Activated CD4-positive, alpha-beta memory T cell treated with anti-CD3 and anti-CD28 coated beads for 36 hours (primary cell): ENCODE measurements at regions not wholly inside any gene's neighbourhood (a gene's known extent, or its start where the extent isn't known, plus 50 kb on each side); places are given as distances from the start of the nearest gene placed in this dataset.

Experiments used
- CTCF ChIA-PET: fragments of 350-600 bp; sonication (Branson Sonifier 250); formaldehyde crosslinking; loops from one replicate; lab custom pipeline; 2021; ENCODE audit warnings: antibody characterized with exemption, inconsistent platforms; lab: Charles Lee
- POLR2A ChIA-PET: fragments of 350-600 bp; sonication (Branson Sonifier 250); formaldehyde crosslinking; loops from one replicate; lab custom pipeline; 2021; ENCODE audit warnings: antibody characterized with exemption; lab: Charles Lee
- DNase-seq: peaks from one replicate; pipeline ENCODE4 v3.0.0-alpha.2; 2020
- H3K27ac Mint-ChIP-seq: one replicate; pipeline ENCODE4 v1.8.0; 2021; ENCODE audit warnings: mixed read lengths
- H3K27me3 Mint-ChIP-seq: one replicate; pipeline ENCODE4 v1.8.0; 2021; ENCODE audit warnings: mixed read lengths
- H3K36me3 Mint-ChIP-seq: one replicate; pipeline ENCODE4 v1.8.0; 2021; ENCODE audit warnings: mixed read lengths
- H3K4me1 Mint-ChIP-seq: one replicate; pipeline ENCODE4 v1.8.0; 2021; ENCODE audit warnings: low read depth, mixed read lengths
- H3K4me3 Mint-ChIP-seq: one replicate; pipeline ENCODE4 v1.8.0; 2021; ENCODE audit warnings: mild to moderate bottlenecking, mixed read lengths
- H3K9me3 Mint-ChIP-seq: one replicate; pipeline ENCODE4 v1.8.0; 2021; ENCODE audit warnings: mixed read lengths
- intact Hi-C: fragments of 100-400 bp; cut with micrococcal nuclease; formaldehyde crosslinking; loops from one replicate; pipeline ENCODE4 v1.15.1; 2023

DNA sequence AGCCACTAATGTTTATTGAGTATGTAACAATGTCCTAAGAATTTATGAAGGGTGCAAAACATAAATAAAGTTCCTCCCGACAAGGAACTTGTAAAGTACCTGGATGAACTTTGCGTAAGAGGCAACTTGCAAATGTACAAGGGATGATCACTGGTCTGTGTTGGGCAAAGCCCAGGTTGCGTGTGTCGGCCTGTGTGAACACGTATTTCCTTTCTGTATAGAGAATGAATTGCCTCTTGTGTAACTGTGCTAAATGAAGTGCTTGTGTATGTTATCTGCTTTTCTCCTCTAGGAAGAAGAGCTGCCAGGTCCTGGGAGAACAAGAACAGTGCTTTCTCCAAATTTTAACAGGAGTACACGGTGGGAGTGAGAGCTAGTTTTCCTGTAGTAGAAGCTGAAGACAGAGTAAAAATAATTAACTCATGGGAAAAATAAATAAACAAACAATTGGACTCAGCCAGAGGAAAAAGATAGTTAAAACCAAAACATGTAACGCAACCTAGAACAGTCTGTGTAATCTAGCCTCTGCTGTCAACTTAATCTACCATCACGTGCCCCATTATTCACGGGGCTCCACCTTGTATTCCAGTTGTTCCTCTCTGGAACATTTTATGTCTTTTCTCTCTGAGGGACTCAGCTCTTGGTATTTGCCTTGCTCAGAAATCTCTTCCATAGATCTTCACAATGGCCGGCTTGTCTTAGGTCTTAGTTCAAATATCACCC lies 83.7 kb upstream of the RASGRP1 start:
- ChIA-PET POLR2A (interaction anchor here (0.7 to 1.3 kb wide), 3 partner anchors 35 to 84 kb away, joined by 3 to 4 read pairs (median 3); partner anchors contain the start of gene RASGRP1), CTCF (interaction anchor here (0.6 to 4.6 kb wide), 8 partner anchors 11 to 212 kb away, joined by 3 to 24 read pairs (median 4); partner anchors contain the start of gene RASGRP1)
- Mint-ChIP-seq H3K27ac (peak overlapping the region; percentile 11), H3K4me3 (no peak overlapping the region), H3K4me1 (peaks cover 76% of the 10 kb centered on the region), H3K36me3 (peaks cover 3% of the 10 kb centered on the region), H3K9me3 (peaks cover 12% of the 10 kb centered on the region), H3K27me3 (no peaks in the 10 kb centered on the region)
- no peak for DNase-seq
- intact Hi-C loops, result no loop called here

DNA sequence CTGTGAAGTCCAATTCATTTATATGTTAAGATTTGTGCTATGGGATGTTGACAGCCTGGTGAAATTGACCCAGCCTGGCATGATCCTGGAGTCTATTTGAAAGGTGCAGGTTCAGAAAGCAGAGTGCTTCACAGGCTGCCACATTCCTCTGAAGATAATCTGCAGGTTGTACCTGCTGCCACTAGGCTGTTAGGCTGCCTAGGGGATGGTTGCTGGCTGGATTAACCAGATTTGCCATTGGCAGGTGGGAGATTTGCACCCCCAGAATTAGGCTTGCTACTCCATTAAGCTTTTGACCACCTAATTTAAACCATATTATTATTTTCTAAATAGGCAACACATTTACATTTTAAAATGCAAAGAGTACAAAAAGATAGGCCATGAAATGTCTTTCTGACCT lies 85.8 kb upstream of the RASGRP1 start:
- peaks cover 2% of the 10 kb centered on the region for H3K36me3 Mint-ChIP-seq
- DNase-seq, result no peak
- H3K27ac Mint-ChIP-seq, result peak overlapping the region; percentile 93
- ChIA-PET POLR2A (interaction anchor here (2.0 to 5.2 kb wide), 3 partner anchors 38 to 89 kb away, joined by 8 to 37 read pairs (median 28); partner anchors contain the start of gene RASGRP1), CTCF (interaction anchor here (1.0 to 4.3 kb wide), 6 partner anchors 17 to 87 kb away, joined by 3 to 32 read pairs (median 11); partner anchors contain the start of gene RASGRP1)
- intact Hi-C loops, result loop anchor here (2.0 kb wide), 1 partner anchor 20 kb away; no protein-coding TSS in a partner anchor
- H3K27me3 Mint-ChIP-seq, result no peaks in the 10 kb centered on the region
- no peak overlapping the region for H3K4me3 Mint-ChIP-seq
- peaks cover 12% of the 10 kb centered on the region for H3K9me3 Mint-ChIP-seq
- peaks cover 81% of the 10 kb centered on the region for H3K4me1 Mint-ChIP-seq

DNA sequence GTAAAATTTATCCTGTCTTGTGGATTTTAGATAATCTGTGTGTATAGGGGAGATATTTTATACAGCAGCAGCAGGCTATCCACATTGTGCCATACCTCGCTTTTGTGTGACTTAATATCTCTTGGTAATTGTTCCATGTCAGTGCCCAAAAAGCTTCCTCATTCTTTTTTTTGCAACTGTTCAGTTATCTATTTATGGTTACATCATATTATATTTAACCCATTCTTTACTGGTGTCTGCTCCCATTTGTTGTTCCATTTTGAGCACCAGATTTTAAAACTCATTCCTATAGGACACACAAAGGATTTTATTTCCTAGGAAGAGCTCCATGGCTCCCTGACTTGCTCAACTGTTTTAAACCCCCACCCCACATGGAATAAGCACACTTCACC lies 86.3 kb upstream of the RASGRP1 start:
- peak overlapping the region; percentile 93 for H3K27ac Mint-ChIP-seq
- peaks cover 12% of the 10 kb centered on the region for H3K9me3 Mint-ChIP-seq
- peaks cover 2% of the 10 kb centered on the region for H3K36me3 Mint-ChIP-seq
- peaks cover 85% of the 10 kb centered on the region for H3K4me1 Mint-ChIP-seq
- CTCF ChIA-PET, result interaction anchor here (0.9 to 4.3 kb wide), 10 partner anchors 17 to 210 kb away, joined by 3 to 32 read pairs (median 12); partner anchors contain the start of gene RASGRP1
- intact Hi-C loops, result loop anchor here (1.0 to 2.0 kb wide), 4 partner anchors 9 to 973 kb away; no protein-coding TSS in a partner anchor
- POLR2A ChIA-PET, result interaction anchor here (1.0 to 5.2 kb wide), 6 partner anchors 19 to 90 kb away, joined by 3 to 37 read pairs (median 12); partner anchors contain the start of gene RASGRP1
- peak overlapping the region; percentile 77 for H3K4me3 Mint-ChIP-seq
- no peaks in the 10 kb centered on the region for H3K27me3 Mint-ChIP-seq
- no peak for DNase-seq

DNA sequence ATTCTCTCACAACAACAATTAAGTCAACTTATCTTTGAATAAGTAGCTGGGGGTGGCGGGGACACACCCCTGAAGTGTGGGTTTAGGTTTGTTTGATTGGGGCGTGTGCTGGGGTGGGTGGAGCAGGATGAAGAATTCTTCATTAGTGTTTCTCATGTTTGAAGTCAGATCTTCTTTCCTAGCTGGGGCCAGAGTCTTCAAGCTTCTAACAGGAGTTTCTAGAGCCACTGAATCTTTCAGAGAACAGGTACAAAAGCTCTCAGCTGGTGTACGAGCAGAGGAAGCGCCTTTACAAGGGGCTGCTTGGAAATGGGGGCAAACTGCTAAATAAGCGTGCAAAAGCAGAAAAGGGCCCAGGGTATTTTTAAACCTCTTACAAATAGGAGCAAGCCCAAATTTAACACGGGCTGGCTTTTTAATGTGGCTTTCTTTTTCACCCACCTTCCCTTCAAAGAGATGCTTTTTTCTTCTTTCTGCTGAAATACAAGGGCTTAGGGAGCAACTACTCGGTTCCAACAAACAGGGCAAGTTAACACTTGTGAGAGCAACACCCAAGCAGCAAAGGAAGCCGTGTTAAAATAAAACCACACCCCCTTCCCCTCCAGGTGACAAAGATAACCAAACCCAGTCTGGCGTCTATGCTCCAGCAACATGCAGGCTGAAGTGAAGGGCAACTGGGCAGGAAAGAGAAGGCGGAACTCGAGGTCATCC lies 86.9 kb upstream of the RASGRP1 start:
- peak overlapping the region; percentile 77 for H3K4me3 Mint-ChIP-seq
- H3K36me3 Mint-ChIP-seq, result peaks cover 2% of the 10 kb centered on the region
- H3K27me3 Mint-ChIP-seq, result no peaks in the 10 kb centered on the region
- peaks cover 12% of the 10 kb centered on the region for H3K9me3 Mint-ChIP-seq
- ChIA-PET CTCF (interaction anchor here (0.9 to 4.3 kb wide), 14 partner anchors 16 to 211 kb away, joined by 3 to 32 read pairs (median 6); partner anchors contain the start of gene RASGRP1), POLR2A (interaction anchor here (1.0 to 5.2 kb wide), 8 partner anchors 20 to 91 kb away, joined by 3 to 37 read pairs (median 10); partner anchors contain the start of gene RASGRP1)
- peak; percentile 70 for DNase-seq
- intact Hi-C loops, result loop anchor here (1.0 to 2.0 kb wide), 4 partner anchors 9 to 973 kb away; no protein-coding TSS in a partner anchor
- H3K27ac Mint-ChIP-seq, result peak overlapping the region; percentile 93
- peaks cover 85% of the 10 kb centered on the region for H3K4me1 Mint-ChIP-seq

DNA sequence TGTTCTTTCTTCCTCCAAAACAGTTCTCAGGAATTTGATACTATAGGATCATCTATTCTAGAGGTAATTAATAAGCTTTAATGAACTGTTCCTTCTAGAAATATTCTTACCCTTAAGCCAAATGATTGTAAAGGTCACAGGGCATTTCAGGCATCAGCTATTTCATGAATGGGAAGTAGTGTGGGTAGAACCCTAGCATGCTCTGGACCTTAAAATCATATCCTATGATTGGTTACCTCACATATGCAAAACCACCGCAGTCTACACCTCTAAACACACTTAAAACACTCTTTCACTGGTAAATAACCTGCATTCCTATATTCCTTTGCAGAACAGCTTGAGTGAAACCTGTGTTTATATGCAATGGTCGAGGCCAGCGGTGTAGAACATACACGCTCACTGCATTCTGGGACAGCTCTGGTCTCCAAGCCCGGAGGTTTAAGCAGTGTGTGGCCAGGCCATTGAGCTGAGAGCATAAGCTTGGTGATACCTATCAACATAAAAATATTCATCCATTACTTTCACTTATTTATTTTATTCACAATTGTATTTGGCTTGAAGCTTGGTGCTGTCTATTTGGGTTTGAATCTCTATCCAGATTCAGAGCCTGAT lies 87.7 kb upstream of the RASGRP1 start:
- H3K4me3 Mint-ChIP-seq, result peak overlapping the region; percentile 77
- POLR2A ChIA-PET, result interaction anchor here (0.6 to 5.2 kb wide), 14 partner anchors 10 to 92 kb away, joined by 3 to 37 read pairs (median 4); partner anchors contain the start of gene RASGRP1
- intact Hi-C loops, result no loop called here
- H3K27ac Mint-ChIP-seq, result peak overlapping the region; percentile 93
- H3K9me3 Mint-ChIP-seq, result peaks cover 12% of the 10 kb centered on the region
- H3K27me3 Mint-ChIP-seq, result no peaks in the 10 kb centered on the region
- peak; percentile 20 for DNase-seq
- peaks cover 79% of the 10 kb centered on the region for H3K4me1 Mint-ChIP-seq
- CTCF ChIA-PET, result interaction anchor here (0.9 to 4.3 kb wide), 15 partner anchors 13 to 93 kb away, joined by 3 to 32 read pairs (median 8); partner anchors contain the start of gene RASGRP1
- H3K36me3 Mint-ChIP-seq, result peaks cover 2% of the 10 kb centered on the region

DNA sequence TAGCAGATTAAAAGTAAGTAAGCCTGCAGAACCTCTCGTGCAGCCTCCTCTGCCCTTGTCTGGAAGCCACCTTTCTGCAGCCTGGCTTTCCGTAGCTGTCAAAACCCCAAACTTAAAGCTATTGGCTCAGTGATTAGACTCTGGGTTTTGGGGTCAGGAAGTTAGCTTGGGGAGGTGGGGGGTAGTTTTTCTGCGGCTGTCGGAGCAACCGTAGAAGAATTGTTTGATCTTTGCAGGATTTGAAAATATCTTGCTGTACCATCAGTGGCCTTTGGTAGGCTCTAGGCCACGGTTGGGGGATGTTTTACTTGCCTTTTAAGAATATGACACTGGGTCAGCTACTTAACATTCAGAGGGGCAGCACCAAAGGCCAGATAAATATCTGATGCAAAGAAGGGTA lies 88.4 kb upstream of the RASGRP1 start:
- intact Hi-C loops, result loop anchor here (1.0 kb wide), 3 partner anchors 17 to 91 kb away; no protein-coding TSS in a partner anchor
- H3K27me3 Mint-ChIP-seq, result no peaks in the 10 kb centered on the region
- peak; percentile 83 for DNase-seq
- POLR2A ChIA-PET, result interaction anchor here (0.6 to 5.2 kb wide), 13 partner anchors 9 to 93 kb away, joined by 3 to 37 read pairs (median 5); partner anchors contain the start of gene RASGRP1
- peak overlapping the region; percentile 93 for H3K27ac Mint-ChIP-seq
- peaks cover 12% of the 10 kb centered on the region for H3K9me3 Mint-ChIP-seq
- H3K36me3 Mint-ChIP-seq, result peaks cover 2% of the 10 kb centered on the region
- H3K4me3 Mint-ChIP-seq, result peak overlapping the region; percentile 77
- peaks cover 77% of the 10 kb centered on the region for H3K4me1 Mint-ChIP-seq
- CTCF ChIA-PET, result interaction anchor here (1.3 to 4.3 kb wide), 11 partner anchors 12 to 89 kb away, joined by 4 to 32 read pairs (median 12); partner anchors contain the start of gene RASGRP1

DNA sequence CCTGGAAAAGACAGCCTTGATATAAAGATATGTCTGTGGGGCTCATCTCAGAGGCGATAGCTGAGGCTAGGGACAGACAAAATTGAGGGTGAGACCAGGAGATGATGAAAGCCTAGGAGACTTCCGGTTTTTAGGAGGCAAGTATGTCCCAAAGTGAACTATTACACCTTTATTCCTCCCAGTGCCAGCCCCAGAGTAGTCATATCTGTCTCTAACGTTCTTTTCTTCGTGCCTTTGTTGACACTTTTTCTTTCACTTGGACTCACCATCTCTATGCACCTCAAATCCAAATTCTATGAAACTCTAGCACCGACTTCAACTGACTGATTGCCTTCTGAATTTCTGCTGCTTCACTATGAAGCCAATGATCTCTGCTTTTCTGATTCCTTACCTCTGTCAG lies 93.8 kb upstream of the RASGRP1 start:
- Mint-ChIP-seq H3K27ac (peak overlapping the region; percentile 83), H3K36me3 (peaks cover 7% of the 10 kb centered on the region), H3K9me3 (no peaks in the 10 kb centered on the region), H3K4me1 (peaks cover 72% of the 10 kb centered on the region), H3K27me3 (no peaks in the 10 kb centered on the region), H3K4me3 (peak overlapping the region; percentile 14)
- intact Hi-C loops, result no loop called here
- ChIA-PET POLR2A (interaction anchor here (1.4 kb wide), 1 partner anchor 46 kb away, joined by 8 read pairs; no protein-coding TSS in a partner anchor), CTCF (interaction anchor here (3.9 kb wide), 1 partner anchor 10 kb away, joined by 13 read pairs; no protein-coding TSS in a partner anchor)
- DNase-seq, result no peak

DNA sequence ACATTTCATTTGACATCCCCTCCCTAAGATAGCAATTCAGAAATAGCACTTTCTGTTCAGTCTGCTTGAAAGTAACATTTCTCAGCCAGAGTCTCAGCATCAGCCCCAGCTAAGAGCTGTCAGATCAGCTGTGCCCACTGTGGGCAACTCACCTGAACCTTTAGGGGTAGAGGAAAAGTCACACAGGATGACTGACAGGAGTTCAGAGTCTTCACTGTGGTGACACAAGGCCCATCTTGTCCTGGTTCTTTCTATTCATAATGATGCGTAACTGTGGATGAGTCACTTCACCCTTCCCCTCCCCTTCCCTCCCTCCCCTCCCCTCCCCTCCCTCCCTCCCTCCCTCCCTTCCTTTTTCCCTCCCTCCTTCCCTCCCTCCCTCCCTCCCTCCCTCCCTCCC lies 96.1 kb upstream of the RASGRP1 start:
- H3K4me1 Mint-ChIP-seq, result peaks cover 77% of the 10 kb centered on the region
- peak overlapping the region; percentile 75 for H3K27ac Mint-ChIP-seq
- peak; percentile 65 for DNase-seq
- intact Hi-C loops, result loop anchor here (1.0 kb wide), 3 partner anchors 9 to 100 kb away; no protein-coding TSS in a partner anchor
- H3K4me3 Mint-ChIP-seq, result peak overlapping the region; percentile 62
- ChIA-PET CTCF (interaction anchor here (1.1 to 3.9 kb wide), 4 partner anchors 12 to 97 kb away, joined by 3 to 13 read pairs (median 8); partner anchors contain the start of gene RASGRP1), POLR2A (interaction anchor here (1.2 to 1.4 kb wide), 2 partner anchors 49 to 97 kb away, joined by 4 to 7 read pairs; partner anchors contain the start of gene RASGRP1)
- H3K36me3 Mint-ChIP-seq, result peaks cover 7% of the 10 kb centered on the region
- H3K27me3 Mint-ChIP-seq, result no peaks in the 10 kb centered on the region
- no peaks in the 10 kb centered on the region for H3K9me3 Mint-ChIP-seq

DNA sequence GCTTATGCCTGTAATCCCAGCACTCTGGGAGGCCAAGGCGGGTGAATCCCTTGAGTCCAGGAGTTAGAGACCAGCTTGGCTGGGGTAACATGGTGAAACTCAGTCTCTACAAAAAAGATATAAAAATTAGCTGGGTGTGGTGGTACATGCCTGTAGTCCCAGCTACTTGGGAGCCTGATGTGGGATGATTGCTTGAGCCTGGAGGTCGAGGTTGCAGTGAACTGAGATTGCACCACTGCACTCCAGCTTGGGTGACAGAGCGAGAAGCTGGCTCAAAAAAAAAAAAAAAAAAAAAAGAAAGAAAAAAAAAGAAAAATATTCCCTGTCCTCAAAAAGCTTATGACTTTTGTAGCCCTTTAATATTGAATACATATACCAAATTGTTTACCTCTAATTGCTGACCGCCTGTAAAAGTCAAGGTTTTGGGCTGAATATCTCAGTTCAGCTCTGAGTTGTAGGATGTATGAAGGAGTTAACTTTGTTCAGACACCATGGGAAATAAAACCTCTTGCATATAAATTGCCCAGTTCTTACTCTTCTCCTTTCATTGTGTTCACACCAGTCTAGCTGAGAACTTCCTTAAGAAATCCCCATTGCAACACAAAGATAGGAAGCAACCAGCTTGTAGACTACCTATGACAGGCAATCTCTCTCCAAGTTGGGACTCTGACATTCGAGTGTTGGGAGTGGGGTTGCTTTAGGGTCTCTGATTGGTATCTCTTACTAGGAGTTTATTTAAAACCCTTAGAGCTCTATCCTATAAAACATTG lies 97.6 kb upstream of the RASGRP1 start:
- CTCF ChIA-PET, result interaction anchor here (0.6 to 2.6 kb wide), 6 partner anchors 15 to 1441 kb away, joined by 3 to 13 read pairs (median 4); no protein-coding TSS in a partner anchor
- POLR2A ChIA-PET, result interaction anchor here (0.7 to 1.6 kb wide), 2 partner anchors 8 to 9 kb away, joined by 3 to 6 read pairs; no protein-coding TSS in a partner anchor
- Mint-ChIP-seq H3K4me3 (no peak overlapping the region), H3K27me3 (no peaks in the 10 kb centered on the region), H3K9me3 (no peaks in the 10 kb centered on the region), H3K4me1 (peaks cover 83% of the 10 kb centered on the region), H3K36me3 (peaks cover 7% of the 10 kb centered on the region), H3K27ac (peak overlapping the region; percentile 46)
- intact Hi-C loops, result no loop called here
- DNase-seq, result no peak

DNA sequence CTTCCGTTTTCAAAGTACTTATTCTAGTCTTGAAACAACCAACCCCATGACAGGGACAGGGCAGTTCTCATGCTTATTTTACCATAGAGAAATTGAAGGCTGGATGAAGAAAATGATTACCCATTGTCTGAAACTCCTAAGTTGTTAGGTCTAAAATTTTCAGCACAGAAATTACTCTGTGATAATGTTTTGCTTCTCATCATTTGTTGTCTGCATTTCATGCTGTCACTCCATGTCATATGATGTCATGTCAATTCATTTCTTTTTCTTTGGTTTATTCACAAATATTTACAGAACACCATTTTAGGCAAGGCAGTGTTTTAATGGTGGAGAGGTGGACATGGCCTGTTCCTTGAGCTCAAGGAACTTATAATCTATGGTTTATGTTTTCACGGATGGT lies 98.2 kb upstream of the RASGRP1 start:
- POLR2A ChIA-PET, result interaction anchor here (1.2 to 1.6 kb wide), 2 partner anchors 9 to 51 kb away, joined by 3 to 6 read pairs; no protein-coding TSS in a partner anchor
- peak overlapping the region; percentile 59 for H3K27ac Mint-ChIP-seq
- H3K9me3 Mint-ChIP-seq, result no peaks in the 10 kb centered on the region
- peaks cover 85% of the 10 kb centered on the region for H3K4me1 Mint-ChIP-seq
- CTCF ChIA-PET, result interaction anchor here (0.7 to 2.6 kb wide), 5 partner anchors 16 to 221 kb away, joined by 3 to 13 read pairs (median 4); no protein-coding TSS in a partner anchor
- DNase-seq, result no peak
- H3K27me3 Mint-ChIP-seq, result no peaks in the 10 kb centered on the region
- intact Hi-C loops, result no loop called here
- peaks cover 7% of the 10 kb centered on the region for H3K36me3 Mint-ChIP-seq
- H3K4me3 Mint-ChIP-seq, result no peak overlapping the region
